ENCODE measurements at regions not wholly inside any gene's neighbourhood (a gene's known extent, or its start where the extent isn't known, plus 50 kb on each side); places are given as distances from the start of the nearest gene placed in this dataset.

DNA sequence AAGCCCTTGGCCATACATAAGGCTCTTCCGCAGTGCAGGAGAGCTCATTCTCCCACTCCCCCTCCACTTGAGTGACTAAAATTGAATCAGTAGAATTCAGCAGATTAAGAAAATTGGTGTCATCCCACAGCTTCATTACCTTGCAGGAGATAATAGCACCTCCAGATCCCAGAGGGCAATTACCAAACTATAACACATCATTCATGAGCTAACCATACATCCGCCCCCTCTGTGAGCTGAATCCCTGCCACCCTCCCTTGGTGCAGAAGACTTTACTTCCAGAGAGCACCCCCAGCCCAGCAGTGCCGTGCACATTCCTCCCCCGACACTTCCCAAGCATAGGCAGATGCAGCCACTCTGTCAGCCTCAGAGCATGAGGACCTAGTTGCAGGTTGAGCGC, 496.5 kb upstream of the B3GAT1 start:
- DNase-seq (ENCODE audit: low read depth in 2 of 2) = no peak

DNA sequence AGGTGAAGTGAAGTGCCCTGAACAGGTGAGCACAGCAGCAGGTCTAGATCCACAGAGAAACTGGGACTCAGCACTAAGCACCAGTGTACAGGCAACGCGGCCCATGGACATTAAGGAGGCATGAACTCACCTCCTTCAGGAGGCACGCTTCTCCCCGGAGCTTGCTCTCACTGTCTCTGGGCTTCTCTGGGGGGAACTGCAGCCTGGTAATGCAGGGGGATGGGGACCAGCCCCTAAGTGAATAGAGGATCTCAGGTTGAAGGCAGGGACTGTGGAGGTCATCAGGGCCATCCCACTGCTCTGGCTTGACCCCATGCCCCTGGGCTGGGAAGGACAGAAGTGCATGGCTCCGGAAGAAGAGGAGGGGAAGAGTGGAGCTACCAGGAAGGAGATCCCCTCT, 495.6 kb upstream of the B3GAT1 start:
- DNase-seq (ENCODE audit: low read depth in 2 of 2) = no peak

DNA sequence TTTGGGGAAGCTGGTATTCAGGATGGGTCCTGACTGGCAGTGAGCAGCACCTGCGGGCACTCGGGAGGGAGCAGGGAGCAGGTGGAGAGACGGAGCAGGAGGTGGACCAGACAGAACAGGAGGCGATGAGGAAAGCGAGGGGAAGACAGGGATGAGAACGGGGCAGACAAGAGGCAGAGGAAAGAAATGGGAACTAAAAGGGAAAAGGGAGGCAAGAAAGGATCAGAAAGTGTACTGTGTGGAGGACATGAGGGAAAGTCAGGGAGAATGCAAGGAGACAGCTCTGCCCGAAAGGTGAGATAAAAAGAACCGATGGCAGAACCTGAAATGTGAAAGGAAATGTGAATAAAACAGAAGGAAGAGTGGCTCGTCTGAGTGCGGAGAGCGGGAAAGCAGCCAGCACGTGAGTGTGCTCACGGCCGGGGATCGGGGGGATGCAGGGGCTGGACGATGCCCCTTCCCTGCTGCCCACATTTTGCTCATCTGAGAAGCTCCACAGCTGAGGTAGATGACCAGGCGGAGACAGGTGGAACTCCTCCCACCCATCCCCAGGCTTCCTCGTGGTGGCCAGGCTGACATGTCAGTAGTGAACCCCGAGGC, 494.4 kb upstream of the B3GAT1 start:
- no peak for DNase-seq (ENCODE audit: low read depth in 2 of 2)

DNA sequence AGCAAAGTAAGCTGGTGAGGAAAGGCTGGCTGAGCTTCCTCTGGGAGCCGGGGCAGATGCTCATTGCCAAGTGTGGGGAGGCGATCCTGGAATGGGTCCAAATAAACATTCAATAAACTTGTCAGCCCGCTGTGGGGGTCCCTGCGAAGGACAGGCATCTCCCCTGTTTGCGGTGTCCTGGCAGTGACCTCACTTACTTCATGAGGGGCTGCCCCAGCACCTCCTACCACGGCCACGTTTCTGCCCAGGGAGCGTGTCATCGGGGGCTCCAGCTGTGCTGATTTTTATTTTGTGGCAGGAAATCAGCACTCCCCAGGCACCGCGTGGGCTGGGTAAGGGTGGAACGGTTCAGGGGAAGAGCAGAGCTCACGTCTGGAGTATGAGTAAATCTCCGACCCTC, 493.9 kb upstream of the B3GAT1 start:
- no peak for DNase-seq (ENCODE audit: low read depth in 2 of 2)

DNA sequence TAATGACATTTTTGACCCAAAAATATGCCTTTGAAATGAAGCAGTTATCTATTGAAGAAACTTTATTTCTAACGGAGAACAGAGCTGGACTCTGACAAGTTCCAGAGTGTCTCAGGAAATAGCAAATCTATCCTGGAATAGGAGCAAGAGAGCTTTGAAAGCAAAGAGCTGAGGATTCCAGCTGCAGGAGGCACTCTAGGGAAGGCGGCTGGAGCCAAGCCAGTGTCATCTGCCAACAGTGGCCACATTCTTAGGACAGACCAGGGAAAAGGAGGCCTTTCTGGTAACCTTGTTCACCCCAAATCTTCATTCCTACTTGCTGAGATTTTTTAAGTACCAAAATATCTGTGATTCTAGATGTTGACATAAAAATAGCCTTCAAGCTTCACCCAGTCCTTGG, 493.5 kb upstream of the B3GAT1 start:
- DNase-seq (ENCODE audit: low read depth in 2 of 2) = no peak

DNA sequence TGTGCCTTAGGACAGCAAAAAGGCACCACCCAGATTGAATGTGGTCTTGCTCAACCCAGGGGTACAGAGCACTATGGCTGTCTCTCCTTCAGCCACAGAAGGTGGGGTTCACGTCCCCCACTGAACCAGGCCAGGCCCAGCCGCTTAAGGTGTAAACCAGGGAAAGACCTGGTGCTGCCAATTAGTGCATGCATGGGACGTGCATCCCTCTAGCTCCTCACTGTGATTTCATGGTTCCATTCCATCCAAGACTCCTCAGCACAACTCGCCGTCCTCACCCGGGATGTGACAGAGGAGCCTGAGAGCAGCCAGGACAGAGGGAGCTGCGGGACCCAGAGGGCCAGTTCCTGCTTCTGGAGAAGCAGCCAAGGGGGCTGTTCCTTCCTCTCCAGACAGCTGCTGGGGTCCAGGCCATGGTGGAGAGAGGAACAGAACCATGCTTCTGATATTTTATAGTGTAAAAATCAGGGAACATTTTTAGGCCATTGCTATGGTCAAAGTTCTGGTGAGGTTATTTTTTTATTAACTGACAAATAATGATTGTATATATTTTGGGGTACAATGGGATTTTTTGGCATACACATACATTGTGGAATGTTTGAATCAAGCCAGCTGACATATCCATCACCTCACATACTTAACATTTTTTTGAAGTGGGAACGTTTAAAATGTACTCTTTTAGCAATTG, 492.2 kb upstream of the B3GAT1 start:
- no peak for DNase-seq (ENCODE audit: low read depth in 2 of 2)

DNA sequence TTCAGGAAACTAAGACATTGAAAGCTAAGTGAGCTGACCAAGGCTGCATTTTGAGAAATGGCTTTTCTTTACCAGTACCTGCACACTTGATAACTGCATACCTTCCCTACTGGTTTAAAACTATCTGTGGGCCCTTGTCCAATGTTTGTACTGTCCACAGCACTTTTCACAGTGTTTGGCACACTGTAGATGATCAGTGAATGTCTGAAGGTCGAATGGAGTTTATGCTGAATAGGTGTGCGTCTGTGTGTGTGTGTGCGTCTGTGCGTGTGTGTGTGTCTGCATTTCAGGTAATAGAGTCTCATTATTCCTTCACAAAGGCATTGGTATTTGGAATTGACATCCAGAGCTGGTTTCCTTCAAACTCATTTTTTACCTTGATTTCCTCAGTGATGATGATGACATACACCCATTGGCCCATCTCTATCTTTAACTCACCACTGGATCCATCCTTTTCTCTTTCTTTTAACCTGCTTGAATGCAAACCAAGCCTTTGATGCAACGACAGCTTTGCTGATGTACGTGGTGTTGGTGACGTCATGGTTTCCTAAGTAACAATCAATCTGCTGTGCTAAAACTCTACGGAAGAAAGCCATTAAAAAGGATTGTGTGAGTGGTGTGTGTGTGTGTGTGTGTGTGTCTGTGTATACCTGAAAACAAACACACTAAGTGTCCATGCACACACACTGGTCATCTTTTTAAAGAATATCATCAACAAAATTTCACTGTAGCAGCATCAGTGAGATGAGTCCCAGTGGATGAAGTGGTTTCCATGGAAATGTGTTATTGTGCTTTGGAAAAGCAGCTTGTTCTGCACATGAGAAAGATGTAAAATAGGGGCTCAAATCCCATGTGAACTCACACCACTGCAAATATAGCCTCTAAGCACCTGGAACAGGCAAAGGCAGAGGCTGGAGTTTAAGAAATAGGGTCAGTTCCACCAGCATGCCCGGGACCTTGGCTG, 490.2 kb upstream of the B3GAT1 start:
- DNase-seq (ENCODE audit: low read depth in 2 of 2) = no peak

DNA sequence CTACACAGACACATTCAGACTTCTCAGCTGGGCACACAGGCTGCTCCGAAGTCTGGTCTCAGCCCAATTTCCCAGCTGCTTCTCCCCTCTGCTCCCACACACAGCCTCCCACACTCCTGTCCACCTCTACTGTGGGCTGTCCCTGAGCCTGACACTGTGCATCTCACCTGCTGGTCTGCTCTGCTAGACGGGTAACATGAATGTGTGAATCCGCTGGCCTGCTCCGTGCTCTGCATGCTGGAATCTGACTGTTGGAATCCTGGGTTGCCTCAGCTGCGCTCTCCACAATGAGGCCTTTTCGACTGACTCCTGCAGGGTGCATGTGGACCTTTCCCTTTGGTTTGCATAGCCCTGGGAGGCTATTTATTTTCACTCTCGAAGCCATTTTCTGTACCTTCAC, 489.5 kb upstream of the B3GAT1 start:
- no peak for DNase-seq (ENCODE audit: low read depth in 2 of 2)

DNA sequence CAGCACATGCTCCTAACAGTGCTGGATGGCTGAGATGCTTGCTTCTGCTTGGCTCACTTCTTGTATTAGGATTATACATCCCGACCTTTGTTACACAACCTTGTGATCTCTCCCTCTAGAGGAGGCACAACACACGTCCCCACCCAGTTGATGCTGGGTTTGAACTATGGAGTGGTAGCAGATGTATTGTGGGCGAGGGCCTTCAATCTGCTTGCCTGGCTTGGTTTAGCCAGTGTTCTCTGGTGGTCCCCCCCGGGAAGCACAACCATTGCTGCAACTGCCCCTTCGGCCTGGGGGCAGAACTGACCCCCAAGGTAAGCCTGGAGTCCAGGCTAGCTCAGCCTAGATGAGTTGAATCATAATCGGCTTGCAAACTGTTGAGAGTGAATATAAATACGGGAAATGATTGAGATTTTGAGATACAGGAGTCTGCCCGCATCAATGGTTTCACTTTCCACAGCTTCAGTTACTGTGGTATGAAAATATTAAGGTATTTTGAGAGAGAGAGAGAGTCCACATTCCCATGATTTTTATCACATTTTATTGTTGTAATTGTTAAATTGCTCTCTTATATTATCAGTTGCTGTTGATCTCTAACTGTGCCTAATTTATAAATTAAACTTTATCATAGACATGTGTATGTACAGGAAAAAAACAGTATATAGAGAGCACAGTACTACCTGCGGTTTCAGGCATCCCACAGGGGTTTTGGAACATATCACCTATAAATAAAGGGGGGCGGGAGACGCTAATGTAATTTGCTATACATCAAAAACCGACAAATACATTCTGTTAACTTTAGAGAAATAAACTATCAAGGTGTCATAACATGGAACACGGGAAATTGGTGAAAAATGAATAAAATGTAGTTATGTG, 482.0 kb upstream of the B3GAT1 start:
- DNase-seq (ENCODE audit: low read depth in 2 of 2) = no peak

DNA sequence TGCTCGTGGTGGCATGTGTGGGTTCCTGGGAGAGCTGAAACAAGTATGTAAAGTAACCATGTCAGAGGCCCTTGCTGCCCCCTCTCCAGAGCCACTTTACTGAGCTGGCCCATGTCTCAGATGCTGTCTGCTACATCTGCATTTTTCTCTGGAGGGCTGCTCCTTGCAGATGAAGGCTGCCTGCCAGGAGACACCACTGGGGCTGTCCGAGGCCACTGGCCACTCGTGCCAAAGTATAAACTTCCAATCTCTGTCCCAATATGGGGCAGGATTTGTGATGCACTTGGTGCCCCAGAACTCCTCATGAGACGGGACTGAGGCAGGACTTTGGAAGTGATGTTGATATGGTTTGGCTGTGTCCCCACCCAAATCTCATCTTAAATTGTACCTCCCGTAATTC, 478.4 kb upstream of the B3GAT1 start:
- no peak for DNase-seq (ENCODE audit: low read depth in 2 of 2)

DNA sequence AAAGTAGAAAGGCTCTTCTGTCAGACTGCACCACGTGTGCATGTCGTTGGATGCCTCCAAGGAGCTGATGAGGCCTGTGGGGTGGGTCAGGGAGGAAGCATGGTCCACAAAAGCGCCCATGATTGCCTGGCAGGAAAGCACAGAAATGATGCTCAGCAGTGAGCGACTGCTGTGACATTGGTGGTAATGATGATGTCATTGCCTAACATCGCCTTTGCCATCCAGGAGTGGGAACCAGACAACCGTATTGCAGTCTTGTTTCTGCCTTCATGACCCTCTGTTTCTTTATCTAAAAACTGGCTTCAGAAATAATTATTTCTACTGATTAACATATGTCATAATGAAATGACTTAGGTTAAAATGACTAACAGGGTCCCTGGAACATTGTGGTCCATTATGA, 477.8 kb upstream of the B3GAT1 start:
- DNase-seq (ENCODE audit: low read depth in 2 of 2) = no peak

DNA sequence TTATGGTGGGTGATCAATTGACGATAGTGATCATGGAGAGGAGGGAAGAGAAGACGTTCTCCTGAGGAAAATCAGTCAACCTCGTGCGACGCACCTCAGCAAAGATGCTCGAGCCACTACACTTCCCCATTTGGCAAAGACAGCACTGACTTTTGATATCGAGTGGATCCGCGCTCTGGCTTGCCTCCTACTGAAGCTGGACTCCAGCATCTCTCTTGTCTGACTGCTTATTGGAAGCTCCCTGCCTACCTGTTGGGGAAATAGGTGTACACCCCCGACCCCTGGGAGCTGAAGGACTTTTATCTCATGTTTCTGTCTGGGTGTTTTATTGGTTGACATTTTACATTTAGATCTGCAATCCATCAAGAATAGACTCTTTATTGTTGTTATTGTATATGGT, 476.8 kb upstream of the B3GAT1 start:
- DNase-seq (ENCODE audit: low read depth in 2 of 2) = no peak

DNA sequence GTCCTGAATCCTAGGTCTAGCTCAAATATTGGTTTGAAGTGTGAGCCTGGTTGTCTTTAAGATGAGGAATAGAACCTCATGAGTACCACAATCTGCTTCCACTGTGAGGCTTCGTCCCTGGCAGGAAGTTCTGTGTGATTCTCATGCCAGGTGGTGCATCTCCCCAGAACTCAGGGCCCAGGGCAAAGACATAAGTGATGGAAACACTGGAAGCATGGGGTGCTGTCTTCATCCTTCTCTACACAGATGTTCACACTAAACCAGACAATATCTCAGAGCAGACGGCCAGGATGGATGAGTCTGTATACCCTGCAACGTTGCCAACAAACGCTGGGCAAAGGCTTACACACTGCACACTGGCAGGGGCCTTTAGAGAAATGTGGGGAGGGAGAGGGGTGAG, 475.9 kb upstream of the B3GAT1 start:
- no peak for DNase-seq (ENCODE audit: low read depth in 2 of 2)

DNA sequence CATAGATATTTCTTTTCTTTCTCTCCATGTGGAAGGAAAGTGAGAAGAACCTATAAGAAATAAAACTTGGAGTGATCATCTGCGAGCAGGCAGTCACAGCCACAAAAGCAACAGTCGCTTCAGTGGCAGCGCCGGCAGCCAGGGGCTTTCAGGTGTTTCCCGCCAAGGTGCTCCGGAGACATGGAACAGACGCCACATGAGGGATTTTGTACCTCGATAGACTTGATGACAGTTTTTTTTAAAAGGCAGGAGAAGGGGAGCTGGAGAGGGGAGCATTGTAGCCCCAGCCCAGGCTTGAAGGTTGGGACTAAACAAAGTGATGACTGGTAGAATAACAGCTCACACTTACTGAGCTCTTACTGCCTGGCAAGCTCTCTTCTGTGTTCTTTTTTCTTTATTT, 471.4 kb upstream of the B3GAT1 start:
- no peak for DNase-seq (ENCODE audit: low read depth in 2 of 2)

DNA sequence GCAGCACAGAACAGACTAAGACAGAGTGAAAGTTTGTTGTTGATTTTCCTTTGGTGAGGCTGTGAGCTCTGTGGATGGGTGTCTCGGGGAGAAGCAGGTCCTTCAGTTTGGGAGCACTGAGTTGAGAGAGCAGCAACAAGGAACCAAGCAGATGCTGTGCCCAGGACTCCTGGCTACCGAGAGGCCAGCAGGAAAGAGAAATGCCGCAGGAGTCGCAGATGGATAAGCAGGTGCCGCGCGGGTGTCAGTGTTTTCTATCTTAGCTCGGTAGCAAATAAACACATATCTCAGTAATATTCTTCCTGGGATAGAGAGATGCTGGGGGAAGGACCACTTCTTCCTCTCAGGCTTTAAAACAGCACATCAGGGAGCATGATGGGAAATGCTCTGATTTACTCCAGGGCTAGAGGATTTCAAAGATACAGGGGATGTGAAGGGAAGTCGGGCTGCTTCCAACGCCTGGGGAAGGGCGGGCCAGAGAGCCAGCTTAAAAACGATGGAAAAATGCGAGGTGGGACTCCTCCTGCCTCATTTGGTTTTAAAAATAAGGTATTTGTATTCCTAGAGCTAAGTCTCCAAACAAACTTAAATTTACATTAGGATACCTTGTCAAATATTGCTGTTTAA, 470.7 kb upstream of the B3GAT1 start:
- no peak for DNase-seq (ENCODE audit: low read depth in 2 of 2)

DNA sequence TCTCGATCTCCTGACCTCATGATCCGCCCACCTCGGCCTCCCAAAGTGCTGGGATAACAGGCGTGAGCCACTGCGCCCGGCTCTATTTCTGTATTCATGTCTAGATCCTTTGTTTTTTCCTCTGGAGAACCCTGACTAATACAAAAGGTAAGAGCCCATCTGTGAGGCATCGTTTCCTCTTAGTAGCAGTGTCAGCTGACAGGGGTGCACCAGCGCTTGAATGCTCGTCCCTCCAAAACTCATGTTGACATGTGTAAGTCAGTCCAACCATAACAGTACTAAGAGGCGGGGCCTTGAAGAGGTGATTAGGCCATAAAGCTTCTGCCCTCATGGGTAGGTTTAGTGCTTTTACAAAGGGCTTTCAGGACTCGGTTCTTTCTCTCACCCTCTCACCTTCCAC, 470.1 kb upstream of the B3GAT1 start:
- DNase-seq (ENCODE audit: low read depth in 2 of 2) = no peak

DNA sequence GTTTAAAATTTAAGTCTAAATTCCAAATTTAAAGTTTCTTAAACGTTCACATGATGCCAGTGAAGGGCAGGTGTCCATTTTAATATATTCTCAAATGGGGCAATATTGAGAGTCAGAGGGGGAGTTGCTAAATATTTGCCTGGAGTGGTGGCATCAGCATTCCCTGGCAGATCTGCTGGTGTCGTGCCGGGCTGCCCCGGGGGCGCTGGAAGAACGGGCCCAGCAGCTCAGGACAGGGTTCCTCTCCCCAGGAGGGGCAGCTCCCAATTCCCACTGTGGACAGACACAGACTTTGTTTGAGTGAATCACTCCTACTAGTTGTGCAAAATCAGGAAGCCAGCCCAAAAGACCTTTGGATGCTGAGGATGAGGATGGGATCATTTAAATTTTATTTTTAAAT, 468.7 kb upstream of the B3GAT1 start:
- no peak for DNase-seq (ENCODE audit: low read depth in 2 of 2)

DNA sequence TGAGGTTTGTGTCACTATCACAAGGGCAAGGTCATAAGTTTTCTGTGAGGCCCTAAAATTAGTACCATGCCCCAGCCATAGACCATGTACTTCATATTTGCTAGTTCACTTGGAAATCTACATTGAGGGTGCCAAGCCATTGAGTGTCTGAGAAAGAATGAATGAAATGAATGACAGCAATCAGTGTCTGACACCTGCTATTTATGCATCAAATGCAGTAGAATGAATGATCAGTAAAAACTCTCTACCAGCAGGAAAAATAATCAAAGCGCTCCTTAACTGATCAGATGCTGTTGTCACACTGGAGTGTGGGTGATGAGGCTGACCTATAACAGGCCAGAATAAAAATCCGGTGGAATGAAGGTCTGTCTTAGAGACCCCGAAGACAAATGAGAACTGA, 467.9 kb upstream of the B3GAT1 start:
- DNase-seq (ENCODE audit: low read depth in 2 of 2) = no peak

DNA sequence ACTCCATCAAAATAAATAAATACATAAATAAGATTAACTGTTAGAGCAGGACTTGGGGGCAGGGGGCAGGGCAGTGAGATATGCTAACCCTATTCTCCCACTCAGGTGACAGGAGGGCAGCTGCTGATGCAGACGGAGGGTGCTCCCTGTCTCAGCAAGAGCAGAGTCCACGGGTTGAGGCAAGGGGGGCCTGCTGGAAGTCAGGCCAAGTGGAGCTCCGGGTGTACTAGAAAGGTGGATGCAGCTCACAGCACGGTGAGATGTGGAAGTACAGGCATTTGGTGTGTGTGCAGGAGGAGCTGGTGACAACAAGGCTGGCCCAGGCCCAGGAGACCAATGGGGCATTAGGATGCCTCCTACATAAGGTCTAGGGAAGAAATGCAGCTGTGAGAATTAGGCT, 467.3 kb upstream of the B3GAT1 start:
- DNase-seq (ENCODE audit: low read depth in 2 of 2) = no peak

DNA sequence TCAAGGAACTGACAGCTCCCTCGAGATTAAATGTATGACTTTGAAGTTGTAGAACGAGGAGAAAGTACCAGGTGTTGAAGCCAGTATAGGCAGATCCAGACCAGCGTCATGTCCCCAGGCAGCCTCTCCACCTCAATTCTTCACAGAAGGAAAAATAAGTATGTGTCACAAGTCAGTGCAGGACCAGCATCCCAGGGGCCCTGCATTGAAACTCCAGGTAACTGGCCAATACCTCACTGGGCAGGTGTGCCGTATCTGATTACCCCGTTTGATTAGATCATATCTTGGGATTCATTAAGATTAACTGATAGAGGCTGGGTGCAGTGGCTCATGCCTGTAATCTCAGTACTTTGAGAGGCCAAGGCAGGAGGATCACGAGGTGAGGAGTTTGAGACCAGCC, 466.7 kb upstream of the B3GAT1 start:
- DNase-seq (ENCODE audit: low read depth in 2 of 2) = no peak

DNA sequence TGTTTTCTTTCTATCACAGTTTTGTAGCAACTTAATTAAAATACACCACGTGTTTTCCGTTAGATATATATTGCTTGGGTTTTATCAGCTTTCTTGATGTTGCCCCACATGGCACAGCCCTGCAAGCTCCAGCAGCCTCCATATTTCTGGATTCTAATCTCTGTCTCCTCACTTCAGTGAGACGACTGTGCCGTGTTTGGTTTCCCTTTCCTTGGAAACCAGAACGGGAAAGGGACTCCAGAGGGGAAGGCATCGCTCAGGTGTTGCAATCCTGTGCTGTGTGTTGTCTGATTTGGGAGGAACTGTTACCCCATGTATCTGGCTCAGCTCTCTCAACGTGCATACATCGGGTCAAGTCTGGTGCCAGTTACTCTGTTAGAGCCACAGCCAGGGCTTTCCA, 464.2 kb upstream of the B3GAT1 start:
- no peak for DNase-seq (ENCODE audit: low read depth in 2 of 2)

Data from stimulated activated CD8-positive, alpha-beta memory T cell treated with anti-CD3 and anti-CD28 coated beads, Interleukin-2, amount 100 ng/mL, for 1 hour (primary cell).